COR-L47 (cell line): ENCODE measurements at regions not wholly inside any gene's neighbourhood (a gene's known extent, or its start where the extent isn't known, plus 50 kb on each side); places are given as distances from the start of the nearest gene placed in this dataset.

Experiments
- DNase-seq: peaks from one replicate; lab custom pipeline; 2025; lab: John Stamatoyannopoulos, UW

DNA sequence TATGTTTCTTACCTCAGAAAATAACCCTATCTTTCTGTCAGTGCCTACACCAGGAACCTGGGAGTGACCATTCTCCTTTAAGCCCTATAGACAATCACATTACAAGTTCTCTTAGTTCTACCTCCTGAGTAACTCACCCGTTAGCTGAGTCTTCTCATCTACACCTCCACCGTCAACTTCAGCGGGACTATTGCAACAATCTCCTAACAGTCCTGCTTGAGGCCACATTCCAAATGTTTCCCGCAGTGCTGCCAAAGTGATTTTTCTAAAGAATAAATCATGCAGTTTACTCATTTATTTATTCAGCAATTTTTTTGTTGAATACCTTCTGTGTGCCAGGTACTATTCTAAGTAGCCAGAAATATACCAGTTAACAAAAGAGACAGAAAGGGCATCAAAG lies 285.0 kb upstream of the GRIP1 start:
- no peak for DNase-seq

DNA sequence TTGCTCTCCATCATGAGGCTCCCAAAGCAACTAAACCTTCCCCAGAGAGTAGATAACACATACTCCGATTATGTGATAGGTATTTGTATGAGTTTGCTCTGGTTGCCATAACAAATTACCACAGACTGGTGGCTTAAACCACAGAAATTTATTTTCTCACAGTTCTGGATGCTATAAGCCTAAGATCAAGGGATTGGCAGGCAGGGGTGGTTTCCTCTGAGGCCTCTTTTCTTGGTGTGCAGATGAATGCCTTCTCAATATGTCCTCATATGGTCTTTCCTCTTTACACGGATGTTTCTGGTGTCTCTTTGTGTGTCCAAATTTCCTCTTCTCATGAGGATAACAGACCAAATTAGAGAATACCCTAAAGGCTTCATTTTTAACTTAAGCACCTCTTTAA lies 285.8 kb upstream of the GRIP1 start:
- DNase-seq = no peak

DNA sequence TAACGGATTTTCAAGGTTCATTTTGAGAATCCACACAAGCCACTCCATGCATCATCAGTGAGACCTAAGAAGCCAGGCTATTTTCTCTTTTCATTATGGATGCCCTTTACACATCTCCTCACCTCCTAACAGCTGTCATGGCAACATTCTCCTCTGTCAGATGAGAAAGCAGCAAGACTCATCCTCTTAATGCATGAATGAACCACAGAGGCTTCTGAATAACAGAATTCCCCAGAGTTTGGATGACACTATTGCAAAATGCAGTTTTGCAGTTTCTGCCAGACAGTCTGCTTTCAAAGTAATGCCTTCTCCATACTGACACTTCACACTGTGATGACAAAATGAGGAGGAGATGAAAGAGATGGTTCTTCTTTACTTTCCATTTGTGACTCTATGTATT lies 286.7 kb upstream of the GRIP1 start:
- DNase-seq = no peak

DNA sequence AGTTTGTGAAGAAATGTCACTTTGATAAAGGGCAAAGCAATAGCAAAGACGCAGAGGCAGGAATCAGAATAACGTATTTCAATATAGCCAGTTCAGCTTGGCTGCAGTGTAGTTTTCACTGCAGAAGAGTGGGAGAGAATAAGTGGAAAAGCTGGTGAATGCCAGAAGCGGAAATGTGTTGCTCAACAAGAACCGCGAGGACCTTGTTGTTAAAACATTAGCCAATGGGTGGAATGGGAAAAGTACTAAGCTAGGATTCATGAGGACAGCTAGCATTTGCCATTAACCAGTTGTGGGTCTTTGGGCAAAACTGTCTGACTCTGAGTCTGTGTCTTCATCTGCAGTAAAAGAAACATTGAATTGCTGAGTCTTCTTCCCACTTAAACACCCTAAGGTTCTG lies 292.9 kb upstream of the GRIP1 start:
- DNase-seq = no peak

DNA sequence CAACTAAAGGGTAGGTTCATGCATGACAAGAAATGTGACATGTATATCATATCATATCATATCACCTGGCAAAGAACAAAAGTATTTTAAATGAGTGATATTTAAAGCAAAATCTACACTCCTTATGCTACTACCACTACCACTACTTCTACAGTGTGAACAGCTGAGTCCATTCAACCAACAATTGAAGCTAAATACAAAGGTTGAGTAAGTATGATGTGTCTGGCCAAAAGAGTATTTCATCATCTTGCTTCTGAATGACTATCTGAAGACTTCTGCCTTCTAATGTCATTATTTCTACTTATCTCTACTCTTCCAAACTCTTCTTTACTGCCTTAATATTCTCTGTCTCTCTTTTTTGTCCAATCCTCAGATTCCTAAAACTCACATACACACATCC lies 292.6 kb upstream of the CAND1 start:
- DNase-seq = no peak

DNA sequence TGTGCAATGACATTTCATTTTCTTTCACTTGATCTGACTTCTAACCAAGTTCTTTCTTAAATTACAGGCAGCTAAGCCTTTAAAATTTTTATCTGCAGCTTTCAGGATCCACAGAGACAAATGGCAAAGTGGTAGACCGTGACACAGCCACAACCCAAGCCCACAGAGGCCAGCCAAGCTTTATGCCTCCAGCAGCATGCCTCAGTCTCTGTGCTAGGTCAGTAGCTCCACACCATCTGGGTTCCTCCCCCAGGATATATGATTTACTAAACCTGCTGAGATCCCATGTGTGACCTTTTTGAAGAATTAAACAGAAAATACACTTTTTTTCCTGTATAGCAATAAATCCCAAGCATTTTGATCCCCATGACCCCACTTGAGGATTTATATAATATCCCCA lies 290.4 kb upstream of the CAND1 start:
- DNase-seq = no peak

DNA sequence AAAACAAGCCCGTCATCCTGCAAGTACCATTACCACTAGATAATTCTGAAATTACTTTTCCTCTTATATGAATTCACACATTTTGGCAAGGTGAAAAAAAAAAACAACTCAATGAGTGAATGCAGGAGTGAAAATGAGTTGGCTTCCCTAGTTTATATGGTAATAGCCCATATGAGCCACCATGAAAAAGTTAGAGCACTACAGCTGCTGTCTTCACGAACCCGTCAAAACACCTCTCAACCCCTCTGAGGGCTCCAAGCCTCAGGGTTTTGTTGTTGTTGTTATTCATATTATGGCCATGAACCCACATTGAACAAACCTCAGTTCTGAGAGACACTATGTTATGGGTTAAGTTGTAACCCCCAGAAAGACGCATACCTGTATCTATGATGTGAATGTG lies 289.9 kb upstream of the CAND1 start:
- DNase-seq = no peak

DNA sequence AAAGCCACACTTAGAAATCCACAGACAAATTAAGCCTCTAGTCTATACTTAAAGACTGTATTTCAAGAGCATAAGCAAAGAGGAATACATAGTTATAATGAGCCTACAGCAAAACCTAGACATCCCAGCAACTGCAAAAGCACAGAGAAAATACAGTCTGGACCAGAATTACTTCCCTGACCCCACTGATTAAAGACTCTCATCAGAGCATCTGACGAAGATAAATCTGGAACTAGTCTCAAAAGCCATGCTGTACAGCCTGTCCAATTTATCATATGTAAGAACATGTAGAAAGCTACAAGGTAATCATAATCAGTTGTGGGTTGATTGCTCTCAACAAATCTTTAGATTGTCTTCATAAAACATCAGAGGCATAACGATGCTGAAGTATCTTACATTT lies 285.1 kb upstream of the CAND1 start:
- DNase-seq = no peak

DNA sequence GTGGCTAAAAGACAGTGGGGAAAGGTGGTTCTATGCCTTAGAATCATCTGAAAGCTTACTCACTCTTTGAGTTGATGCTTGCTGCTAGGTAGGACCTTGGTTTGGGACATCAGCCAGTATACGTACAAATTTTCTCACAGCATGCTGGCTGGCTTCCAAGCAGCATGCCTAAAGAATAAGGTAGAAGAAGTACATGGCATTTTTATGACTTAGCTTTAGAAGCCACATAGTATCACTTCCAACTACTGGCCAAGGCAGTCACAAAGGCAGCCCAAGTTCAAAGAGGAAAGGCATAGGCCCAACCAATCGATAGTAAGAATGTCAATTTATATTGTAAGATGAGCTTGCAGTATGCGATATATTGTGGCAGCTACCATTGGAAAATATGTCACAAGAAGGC lies 284.2 kb upstream of the CAND1 start:
- DNase-seq = peak; percentile 6

DNA sequence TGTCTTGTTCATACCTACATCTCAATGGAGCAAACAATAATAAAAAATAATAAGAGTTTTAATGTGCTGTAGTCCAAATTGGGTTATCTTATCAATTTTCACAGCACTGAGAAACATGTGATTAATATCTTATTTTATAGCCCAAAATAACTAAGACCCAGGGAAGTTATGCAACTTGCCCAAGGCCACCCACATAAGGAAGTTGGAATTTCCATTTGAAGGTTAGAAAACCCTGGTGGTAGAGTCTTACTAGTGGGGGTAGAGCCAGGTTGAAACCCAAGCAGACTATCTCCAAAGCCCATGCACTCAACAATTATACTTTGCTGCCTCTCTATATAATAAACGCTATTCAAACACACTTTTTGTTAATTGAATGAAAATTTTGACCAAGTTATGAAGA lies 270.0 kb upstream of the CAND1 start:
- no peak for DNase-seq

DNA sequence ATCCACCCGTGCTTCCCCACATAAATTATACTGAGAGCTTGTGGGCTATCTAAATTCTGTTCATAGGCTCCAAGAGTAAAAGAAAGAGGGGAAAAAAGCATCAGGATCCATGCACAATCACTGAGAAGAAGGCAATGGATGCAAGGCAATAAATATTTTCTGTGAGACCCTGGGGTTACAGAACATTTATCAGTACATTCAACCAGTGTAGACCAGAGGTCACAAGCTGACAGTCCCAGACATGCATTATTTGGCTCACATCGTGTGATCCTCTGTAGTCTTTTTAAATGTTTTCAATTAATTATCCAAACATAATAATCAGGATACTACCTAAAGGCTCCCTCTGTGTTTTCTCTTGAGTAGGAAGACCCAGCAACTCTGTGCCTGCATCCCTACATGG lies 267.9 kb upstream of the CAND1 start:
- no peak for DNase-seq

DNA sequence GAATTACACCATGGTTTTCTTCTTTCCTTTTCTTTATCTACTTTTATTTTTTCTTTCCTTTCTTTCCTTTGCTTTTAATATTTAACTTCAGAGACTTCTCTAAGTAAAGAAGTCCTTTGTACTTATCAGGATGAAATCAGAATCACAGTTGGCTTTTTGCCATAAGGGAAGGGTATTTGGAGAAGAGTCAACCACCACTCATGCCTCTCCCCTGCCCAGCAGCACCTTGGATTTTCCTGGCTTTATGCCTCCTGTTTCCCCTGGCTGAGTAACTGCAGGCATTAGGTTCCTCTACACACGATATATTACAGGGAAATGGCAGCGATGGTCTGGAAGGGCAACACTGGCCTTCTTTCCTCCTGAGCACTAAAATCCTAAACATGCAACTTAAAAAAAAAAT lies 266.4 kb upstream of the CAND1 start:
- DNase-seq = peak; percentile 9

DNA sequence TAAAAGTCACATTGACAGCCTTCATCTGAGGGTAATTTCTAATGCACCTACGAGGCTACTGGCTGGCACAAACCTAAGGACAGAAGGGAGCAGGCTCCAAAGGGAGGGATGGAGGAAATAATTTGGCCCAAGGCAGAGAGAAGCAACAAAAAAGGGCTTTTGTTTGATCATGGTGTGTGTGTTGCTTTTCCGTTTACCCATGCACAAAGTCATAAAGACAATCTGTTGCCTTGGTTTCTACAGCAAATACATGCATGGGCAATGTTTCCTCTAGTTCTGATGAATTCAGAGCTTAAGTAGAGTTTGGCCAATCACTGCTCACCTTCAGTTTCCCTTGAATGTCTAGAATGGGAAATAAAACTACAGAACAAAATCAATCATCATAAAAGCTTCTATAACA lies 262.5 kb upstream of the CAND1 start:
- no peak for DNase-seq

DNA sequence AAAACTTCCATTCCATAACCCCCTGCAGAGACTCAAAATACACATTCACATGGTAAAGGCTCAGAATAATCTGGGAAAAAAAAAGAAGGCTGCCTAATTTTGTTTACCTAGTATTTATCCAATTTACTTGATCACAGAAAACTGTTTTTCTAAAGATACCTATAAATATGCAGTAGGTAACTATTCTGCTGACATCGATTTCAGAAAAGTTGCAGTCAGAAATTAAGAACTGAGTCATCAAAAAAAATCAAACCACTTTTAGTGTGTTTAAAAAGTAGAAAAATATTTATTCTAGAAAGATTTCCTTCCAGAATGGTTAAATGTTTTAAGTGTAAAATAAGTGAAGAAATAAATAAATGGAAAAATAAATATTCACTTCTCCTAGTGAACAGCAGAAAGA lies 254.5 kb upstream of the CAND1 start:
- DNase-seq = no peak

DNA sequence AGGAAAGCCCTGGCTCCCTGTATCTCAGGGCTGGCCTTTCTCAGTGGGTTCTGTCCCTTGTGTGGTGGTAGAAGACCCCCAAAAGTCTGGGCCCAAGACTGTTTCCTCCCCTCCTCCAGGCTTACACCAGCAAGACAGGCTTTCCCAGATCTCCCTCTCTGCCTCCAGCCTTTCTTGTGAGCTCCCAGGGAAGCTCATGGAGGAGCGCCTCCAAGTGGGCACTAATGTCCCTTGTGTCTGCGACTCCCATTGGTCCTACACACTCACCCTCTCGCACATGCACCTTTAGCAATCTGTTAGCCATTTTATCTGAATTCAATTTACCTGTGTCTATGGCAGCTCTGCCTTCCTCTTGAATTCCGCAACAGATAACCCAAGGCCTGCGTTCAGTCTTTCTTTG lies 251.1 kb upstream of the CAND1 start:
- DNase-seq = no peak

DNA sequence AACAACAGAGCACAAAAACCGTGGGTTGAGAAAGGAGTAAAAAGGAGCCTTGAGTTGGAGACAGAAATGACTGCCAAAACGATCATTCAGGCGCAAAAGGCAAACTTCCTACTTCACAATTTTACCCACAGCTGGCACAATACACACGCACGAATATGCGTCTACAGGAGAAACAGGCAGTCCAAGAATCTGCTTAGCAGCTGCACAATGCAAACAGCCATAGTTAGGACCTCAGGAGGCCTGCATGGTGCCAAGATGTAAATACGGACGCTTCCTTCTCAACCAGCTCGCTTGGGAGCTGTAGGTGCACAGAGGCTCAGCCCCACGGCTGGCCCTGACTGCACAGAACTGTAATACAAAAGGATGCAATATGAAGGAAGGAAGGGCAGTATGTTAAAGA lies 250.1 kb upstream of the CAND1 start:
- DNase-seq = peak; percentile 61

DNA sequence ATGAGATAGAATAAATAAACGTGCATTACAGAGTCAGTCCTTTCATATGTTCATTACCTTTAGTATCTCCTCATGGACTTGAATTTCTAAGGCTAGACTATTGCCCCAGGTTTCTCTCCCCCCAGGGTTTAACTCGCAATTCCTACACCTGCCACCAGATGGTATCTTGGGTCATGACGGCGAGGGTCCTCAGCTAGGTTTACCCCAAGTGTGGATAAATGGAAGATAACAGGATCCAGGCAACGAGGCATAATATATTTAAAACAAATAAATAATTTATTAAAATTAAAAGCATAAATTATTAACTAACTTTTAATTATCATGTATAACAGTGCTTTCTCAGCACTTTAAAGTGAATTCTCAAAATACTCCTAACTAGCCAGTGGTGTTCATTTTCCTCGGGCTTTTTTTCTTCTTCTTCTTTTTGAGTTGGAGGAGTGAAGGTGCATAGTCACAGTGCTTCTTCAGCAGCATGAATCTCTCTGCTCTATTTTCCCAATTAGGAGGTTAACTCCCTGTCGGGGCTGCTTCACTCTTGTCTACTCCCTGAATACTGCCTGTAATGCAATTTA lies 243.5 kb upstream of the CAND1 start:
- DNase-seq = peak; percentile 11

DNA sequence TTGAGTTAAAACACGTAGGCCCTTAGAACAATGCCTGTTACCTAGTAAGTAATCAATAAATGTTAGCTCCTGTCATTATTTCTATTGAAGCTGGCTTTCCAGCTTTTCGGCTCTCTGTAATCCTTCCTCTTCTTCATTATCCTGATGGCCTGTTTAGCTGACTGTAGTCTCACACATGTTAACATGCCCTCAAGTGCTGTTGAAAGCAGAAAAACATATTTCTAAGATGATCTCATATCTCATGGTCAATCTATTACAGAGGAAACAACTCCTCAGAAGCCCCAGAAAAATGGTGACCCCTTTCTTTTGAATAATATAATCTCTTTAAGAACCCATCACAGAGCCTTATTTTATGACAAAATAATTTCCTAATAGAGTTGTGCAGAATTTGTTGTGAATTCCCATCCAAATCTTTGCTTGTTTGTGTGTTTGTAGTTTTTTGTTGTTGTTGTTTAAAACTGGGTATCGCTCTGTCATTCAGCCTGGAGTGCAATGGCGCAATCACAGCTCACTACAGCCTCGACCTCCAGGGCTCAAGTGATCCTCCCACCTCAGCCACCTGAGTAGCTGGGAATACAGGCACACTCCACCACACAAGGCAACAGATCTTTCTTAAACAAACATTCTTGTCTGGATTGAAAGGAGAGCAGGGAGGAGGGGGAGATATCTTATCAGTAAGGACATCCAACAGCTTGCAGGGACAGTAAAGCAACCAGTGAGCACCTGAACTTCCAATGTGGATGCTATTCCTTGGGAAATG lies 242.5 kb upstream of the CAND1 start:
- DNase-seq = no peak

DNA sequence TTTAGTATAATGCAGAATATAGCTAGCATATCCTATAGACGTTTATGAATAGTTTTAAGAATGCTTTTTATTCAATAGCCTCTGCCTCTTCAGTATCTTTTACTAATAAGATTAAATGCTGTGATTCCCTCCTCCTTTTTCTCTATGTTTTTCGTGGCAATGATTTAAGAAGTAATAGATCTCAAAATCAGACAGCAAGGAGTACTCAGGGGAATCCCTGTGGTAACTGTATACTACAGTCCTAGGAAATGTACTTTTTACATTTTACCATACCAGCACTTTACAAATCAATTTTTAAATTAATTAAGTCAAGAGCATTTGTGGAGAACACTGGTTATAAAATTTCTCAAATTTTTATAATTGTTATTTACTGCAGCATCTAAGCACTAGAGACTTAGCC lies 240.6 kb upstream of the CAND1 start:
- no peak for DNase-seq

DNA sequence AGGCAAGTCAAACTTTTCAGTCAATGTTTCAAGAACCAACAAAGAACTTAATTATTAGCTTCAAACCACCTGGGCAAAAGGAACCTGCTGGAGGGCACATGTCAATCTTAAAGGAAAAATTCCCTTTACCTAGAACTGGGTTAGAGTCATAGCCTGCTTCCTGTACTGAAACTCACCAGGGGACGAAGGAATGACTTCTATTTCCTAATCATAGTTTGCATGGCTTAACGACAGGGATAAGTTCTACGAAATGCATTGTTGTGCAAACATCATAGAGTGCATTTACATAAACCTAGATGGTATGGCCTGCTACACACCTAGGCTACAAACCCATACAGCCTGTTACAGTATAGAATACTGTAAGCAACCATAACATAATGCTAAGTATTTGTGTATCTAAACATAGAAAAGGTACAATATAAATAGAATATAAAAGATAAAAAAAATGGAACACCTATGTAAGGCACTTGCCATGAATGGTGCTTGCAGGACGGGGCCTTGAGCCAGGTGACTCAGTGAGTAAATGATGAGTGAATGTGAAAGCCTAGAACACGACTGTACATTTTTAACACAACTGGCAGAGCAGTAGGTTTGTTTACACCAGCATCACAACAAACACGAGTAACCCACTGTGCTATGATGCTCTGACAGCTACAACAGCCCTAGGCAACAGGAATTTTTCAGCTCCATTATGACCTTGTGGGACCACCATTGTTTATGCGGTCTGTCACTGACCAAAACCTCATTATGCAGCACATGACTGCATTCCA lies 234.9 kb upstream of the CAND1 start:
- DNase-seq = no peak

DNA sequence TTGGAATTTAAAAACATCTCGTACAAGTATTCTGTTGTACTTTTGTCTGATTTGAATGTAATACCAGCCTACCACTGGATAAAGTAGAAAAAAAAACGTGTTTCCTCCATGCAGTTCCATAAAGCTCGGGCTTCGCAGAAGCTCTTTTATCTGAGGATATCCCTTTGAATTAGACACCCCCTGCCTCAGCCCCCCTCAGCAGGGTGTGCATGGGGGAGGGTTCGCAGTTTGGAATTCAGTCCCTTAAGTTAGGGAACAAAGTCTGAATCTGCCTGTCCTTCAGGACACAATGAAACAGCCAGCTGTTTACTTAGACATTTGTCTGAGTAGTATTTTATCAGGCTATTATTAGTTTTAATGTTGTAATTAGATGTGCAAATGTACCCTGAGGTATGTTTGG lies 234.0 kb upstream of the CAND1 start:
- DNase-seq = no peak

DNA sequence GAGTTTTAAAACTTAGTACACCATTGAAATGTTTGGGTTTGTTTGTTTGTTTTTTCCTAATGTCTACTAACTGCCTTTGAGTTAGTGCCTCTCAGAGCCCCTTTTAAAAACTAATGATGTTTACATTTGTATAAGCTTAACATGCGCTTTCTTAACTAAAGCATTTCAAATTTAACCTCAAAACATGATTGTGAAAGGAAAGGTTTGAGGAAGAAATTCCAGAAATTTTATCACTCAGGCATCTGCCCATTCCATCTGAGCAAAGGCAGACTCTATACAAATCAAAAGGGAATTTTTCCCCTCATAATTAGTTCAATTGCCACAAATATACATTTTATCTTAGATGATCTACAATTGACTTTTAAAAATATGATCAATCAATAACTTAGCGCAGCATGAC lies 230.7 kb upstream of the CAND1 start:
- DNase-seq = no peak
